Spinal cord (tissue), 9 donors: ENCODE measurements at regions not wholly inside any gene's neighbourhood (a gene's known extent, or its start where the extent isn't known, plus 50 kb on each side); places are given as distances from the start of the nearest gene placed in this dataset.

ENCODE experiments used
- DNase-seq, 6 donors: peaks; one replicate each; pipeline versions ENCODE4 v3.0.0 to v3.0.0-alpha.2; 2013 to 2015; ENCODE audit warnings: low spot score in 6 of 6, low read depth in 4 of 6
- H3K27ac ChIP-seq: one replicate; pipeline ENCODE4 v1.5.1; 2013; ENCODE audit warnings: low read depth, low read length, control low read depth
- H3K27me3 ChIP-seq: one replicate; pipeline ENCODE4 v1.6.1; 2013; ENCODE audit warnings: low read length; ENCODE audit not compliant: control insufficient read depth, insufficient read depth
- H3K36me3 ChIP-seq: one replicate; pipeline ENCODE4 v1.6.1; 2013; ENCODE audit warnings: low read length; ENCODE audit not compliant: control insufficient read depth, insufficient read depth
- H3K4me1 ChIP-seq: one replicate; pipeline ENCODE4 v1.6.1; 2013; ENCODE audit warnings: low read length; ENCODE audit not compliant: control insufficient read depth, insufficient read depth
- H3K4me3 ChIP-seq: one replicate; pipeline ENCODE4 v1.5.1; 2013; ENCODE audit warnings: low read depth, low read length, control low read depth
- H3K9me3 ChIP-seq: one replicate; pipeline ENCODE4 v1.6.1; 2013; ENCODE audit warnings: low read length; ENCODE audit not compliant: control insufficient read depth, insufficient read depth
- WGBS: methylation state at CpG from one replicate; pipeline ENCODE4 v1.1.5; 2013; ENCODE audit warnings: missing lambda C conversion rate; ENCODE audit not compliant: insufficient coverage; 5-methylcytosine and 5-hydroxymethylcytosine counted together
- donor health status: healthy.

GRCh38 chr5:118614731-118615456 lies 373.5 kb downstream of the DTWD2 start:
- Histone ChIP-seq H3K4me1 (no peaks in the 10 kb centered on the region), H3K27me3 (no peaks in the 10 kb centered on the region), H3K9me3 (no peaks in the 10 kb centered on the region), H3K4me3 (no peak overlapping the region), H3K36me3 (no peaks in the 10 kb centered on the region), H3K27ac (no peak overlapping the region)
- DNase-seq = no peak
- 80% methylated on average over 2 of the region's 9 CpGs for WGBS

DNA sequence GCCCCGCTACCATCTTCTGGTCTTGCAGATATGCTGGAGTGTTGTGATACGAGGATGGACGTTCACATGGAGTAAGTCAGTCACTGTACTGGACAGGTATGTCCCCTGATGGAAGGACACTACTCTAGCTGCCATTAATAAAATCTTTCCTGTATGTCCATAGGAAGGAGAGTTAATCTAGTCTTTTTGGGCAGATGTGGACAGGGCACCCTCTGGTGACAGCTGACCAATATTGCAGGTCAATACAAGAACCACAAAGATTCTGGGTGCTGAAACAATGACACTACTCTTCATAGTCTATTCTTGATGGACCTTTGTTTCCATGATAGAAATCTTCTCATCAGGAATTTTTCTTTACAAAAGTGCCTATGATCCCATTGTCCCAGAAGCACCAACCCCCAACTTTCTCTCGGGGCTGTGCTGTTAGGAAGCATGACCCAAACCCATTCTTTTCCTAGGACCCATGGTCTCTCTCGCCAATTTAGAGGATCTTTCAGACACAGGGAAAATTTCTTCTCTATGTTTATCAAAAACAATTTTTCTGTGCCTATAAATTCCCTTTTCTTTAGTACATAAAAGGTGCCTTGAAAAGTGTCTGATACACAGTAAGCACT lies 376.9 kb downstream of the DTWD2 start:
- Histone ChIP-seq H3K27me3 (no peaks in the 10 kb centered on the region), H3K4me1 (no peaks in the 10 kb centered on the region), H3K36me3 (no peaks in the 10 kb centered on the region), H3K9me3 (no peaks in the 10 kb centered on the region), H3K27ac (no peak overlapping the region), H3K4me3 (no peak overlapping the region)
- 86% methylated on average over 5 of the region's 5 CpGs for WGBS
- no peak for DNase-seq

DNA sequence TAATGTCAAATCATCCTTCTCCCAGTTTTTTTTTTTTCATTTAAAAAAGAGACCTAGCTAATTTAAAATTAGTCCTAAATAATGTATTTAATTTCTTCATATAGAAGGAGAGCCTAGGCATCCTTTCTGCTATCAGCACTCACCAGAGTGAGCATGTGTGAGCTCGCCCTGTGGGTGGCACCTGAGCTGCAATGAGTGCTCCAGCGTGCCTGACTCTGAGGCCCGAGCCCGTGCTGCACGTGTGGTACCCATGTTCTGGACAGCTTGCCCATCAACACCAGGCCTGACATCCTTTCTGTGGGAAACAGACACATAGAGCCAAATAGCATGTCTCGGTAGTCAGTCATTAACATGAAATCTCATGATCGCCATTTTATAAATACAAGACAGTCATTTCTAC lies 381.4 kb downstream of the DTWD2 start:
- Histone ChIP-seq H3K27ac (no peak overlapping the region), H3K27me3 (no peaks in the 10 kb centered on the region), H3K36me3 (no peaks in the 10 kb centered on the region), H3K4me1 (no peaks in the 10 kb centered on the region), H3K4me3 (no peak overlapping the region), H3K9me3 (no peaks in the 10 kb centered on the region)
- no peak for DNase-seq
- WGBS = 91% methylated on average over 5 of the region's 7 CpGs

- WGBS = 84% methylated on average over 3 of the region's 3 CpGs
Observed at GRCh38 chr5:118605761-118606160, 382.6 kb downstream of the DTWD2 start.

GRCh38 chr5:118604106-118604505 lies 384.2 kb downstream of the DTWD2 start:
- Histone ChIP-seq H3K4me3 (no peak overlapping the region), H3K4me1 (no peaks in the 10 kb centered on the region), H3K27ac (no peak overlapping the region), H3K36me3 (no peaks in the 10 kb centered on the region), H3K9me3 (no peaks in the 10 kb centered on the region), H3K27me3 (no peaks in the 10 kb centered on the region)
- no CpG with 5 or more reads among the region's 2 CpGs for WGBS
- no peak for DNase-seq

More at GRCh38 chr5:118605761-118606160, 382.6 kb downstream of the DTWD2 start:
- no peak for DNase-seq
- H3K4me1 ChIP-seq = no peaks in the 10 kb centered on the region
- no peaks in the 10 kb centered on the region for H3K36me3 ChIP-seq
- H3K27me3 ChIP-seq = no peaks in the 10 kb centered on the region
- H3K4me3 ChIP-seq = no peak overlapping the region
- no peak overlapping the region for H3K27ac ChIP-seq
- H3K9me3 ChIP-seq = no peaks in the 10 kb centered on the region

GRCh38 chr5:118603278-118603677 lies 385.1 kb downstream of the DTWD2 start:
- no peaks in the 10 kb centered on the region for H3K27me3 ChIP-seq
- H3K36me3 ChIP-seq = no peaks in the 10 kb centered on the region
- no peaks in the 10 kb centered on the region for H3K4me1 ChIP-seq
- no peaks in the 10 kb centered on the region for H3K9me3 ChIP-seq
- H3K27ac ChIP-seq = no peak overlapping the region
- WGBS = no CpG with 5 or more reads among the region's 3 CpGs
- DNase-seq = no peak
- H3K4me3 ChIP-seq = no peak overlapping the region

GRCh38 chr5:118598311-118598710 lies 390.0 kb downstream of the DTWD2 start:
- H3K9me3 ChIP-seq = no peaks in the 10 kb centered on the region
- no peaks in the 10 kb centered on the region for H3K36me3 ChIP-seq
- no peak for DNase-seq
- H3K27me3 ChIP-seq = no peaks in the 10 kb centered on the region
- no peaks in the 10 kb centered on the region for H3K4me1 ChIP-seq
- WGBS = 80% methylated on average over 1 of the region's 3 CpGs
- no peak overlapping the region for H3K27ac ChIP-seq
- H3K4me3 ChIP-seq = no peak overlapping the region

- Histone ChIP-seq H3K9me3 (no peaks in the 10 kb centered on the region), H3K27ac (no peak overlapping the region), H3K4me1 (no peaks in the 10 kb centered on the region), H3K27me3 (no peaks in the 10 kb centered on the region), H3K36me3 (no peaks in the 10 kb centered on the region), H3K4me3 (no peak overlapping the region)
- DNase-seq = peak in 2 of 6 donors; percentile 18 to 55
- WGBS = 40% methylated on average over 2 of the region's 3 CpGs
Observed at GRCh38 chr5:118597543-118597942, 390.8 kb downstream of the DTWD2 start.

GRCh38 chr5:118596255-118596654 lies 392.1 kb downstream of the DTWD2 start:
- no peaks in the 10 kb centered on the region for H3K36me3 ChIP-seq
- H3K9me3 ChIP-seq = no peaks in the 10 kb centered on the region
- no peaks in the 10 kb centered on the region for H3K27me3 ChIP-seq
- peak in 1 of 6 donors; percentile 8 for DNase-seq
- no peak overlapping the region for H3K4me3 ChIP-seq
- WGBS = no CpG with 5 or more reads among the region's 4 CpGs
- peak overlapping the region; percentile 54 for H3K27ac ChIP-seq
- no peaks in the 10 kb centered on the region for H3K4me1 ChIP-seq

GRCh38 chr5:118593003-118593328 lies 395.4 kb downstream of the DTWD2 start:
- Histone ChIP-seq H3K4me1 (no peaks in the 10 kb centered on the region), H3K27me3 (no peaks in the 10 kb centered on the region), H3K27ac (no peak overlapping the region), H3K36me3 (no peaks in the 10 kb centered on the region), H3K9me3 (no peaks in the 10 kb centered on the region), H3K4me3 (no peak overlapping the region)
- DNase-seq = no peak
- WGBS = 100% methylated on average over 1 of the region's 1 CpG
